Ammon's horn (tissue), 1 donor: ENCODE measurements at regions not wholly inside any gene's neighbourhood (a gene's known extent, or its start where the extent isn't known, plus 50 kb on each side); places are given as distances from the start of the nearest gene placed in this dataset.
A peak's percentile ranks its signal among the peaks of the same experiment; 100 is the strongest.
"Not testable (repeated sequence)": the region's sequence is repeated elsewhere in the genome, so short reads cannot be mapped to it uniquely, and the experiment has no call there.

ENCODE experiments used
- DNase-seq: peaks from one replicate; pipeline ENCODE4 v3.0.0-alpha.2; 2016; ENCODE audit warnings: low spot score

DNA sequence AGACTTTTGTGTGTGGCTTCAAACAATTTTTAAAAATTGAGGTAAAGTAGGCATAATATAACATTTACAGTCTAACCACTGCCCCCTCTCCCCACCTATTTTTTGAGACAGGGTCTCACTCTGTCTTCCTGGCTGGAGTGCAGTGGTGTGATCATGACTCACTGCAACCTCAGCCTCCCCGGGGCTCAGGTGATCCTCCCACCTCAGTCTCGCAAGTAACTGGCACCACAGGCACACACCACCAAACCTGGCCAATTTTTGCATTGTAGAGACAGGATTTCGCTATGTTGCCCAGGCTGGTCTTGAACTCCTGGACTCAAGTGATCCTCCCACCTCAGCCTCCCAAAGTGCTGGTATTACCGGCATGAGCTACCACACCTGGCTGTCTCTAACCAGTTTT is 161.8 kb downstream of the GOSR1 start:
- not testable (repeated sequence) for DNase-seq

DNA sequence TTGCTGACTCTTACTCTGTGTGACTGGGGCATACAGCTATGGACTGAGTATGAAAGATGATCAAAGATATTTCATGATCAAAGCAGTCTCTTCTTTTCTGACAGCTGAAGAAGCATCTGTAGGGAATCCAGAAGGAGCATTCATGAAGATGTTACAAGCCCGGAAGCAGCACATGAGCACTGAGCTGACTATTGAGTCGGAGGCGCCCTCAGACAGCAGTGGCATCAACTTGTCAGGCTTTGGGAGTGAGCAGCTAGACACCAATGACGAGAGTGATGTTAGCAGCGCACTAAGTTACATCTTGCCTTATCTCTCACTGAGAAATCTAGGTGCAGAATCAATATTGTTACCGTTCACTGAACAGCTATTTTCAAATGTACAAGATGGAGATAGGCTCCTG is 154.4 kb downstream of the GOSR1 start:
- DNase-seq, result not testable (repeated sequence)

DNA sequence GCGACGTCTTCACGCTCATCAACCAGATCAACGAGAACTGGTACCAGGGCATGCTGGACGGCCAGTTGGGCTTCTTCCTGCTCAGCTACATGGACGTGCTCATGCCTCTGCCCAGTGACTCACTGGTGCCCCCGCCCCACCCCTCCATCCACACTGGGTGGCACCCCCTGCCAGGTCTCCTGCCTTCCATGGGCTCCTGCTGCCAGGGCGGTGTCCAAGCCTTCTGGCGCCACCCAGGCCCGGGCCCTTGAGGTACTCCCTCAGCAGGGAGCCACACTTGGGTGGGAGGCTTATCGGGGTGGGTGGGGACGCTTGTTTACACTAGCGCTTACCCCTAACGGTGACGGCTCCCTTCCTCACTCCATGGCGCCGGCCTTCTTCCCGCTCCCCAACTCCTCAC is 148.2 kb downstream of the GOSR1 start:
- not testable (repeated sequence) for DNase-seq

DNA sequence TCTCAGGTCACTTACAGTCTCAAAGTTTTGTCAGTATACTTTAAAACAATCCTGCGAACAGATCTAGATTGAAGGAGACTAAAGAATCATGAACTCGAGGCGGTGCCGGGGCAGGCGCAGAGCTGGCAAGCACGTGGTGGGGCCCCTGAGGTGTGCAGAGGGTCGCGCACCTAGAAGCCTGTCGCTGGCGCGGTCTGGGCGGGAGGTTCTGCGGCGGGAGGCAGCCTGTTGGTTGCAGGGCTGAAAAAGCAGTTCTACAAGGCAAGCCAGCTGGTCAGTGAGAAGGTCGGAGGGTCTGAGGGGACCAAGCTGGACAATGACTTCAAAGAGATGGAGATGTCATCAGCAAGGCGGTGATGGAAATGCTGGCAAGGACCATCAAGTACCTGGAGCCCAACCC is 147.0 kb downstream of the GOSR1 start:
- DNase-seq, result not testable (repeated sequence)

DNA sequence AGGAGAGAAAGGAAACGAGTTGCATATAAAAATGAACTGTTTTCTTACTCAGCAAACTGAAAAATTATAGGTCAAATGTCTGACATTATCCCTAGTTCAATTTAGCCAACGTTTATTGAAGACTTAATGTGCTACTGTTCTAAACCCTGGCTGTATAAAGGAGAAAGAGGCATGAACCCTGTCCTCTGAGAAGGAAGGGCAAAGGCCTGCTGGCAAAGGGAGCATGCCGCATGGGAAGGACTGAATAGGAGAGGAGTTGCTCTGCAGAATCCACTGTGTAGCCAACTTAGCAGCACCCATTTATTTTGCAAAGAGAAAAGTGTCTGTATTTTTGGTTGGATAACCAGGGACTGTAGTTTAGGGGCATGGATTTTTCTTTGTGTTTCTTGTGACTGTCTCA is 132.5 kb downstream of the GOSR1 start:
- not testable (repeated sequence) for DNase-seq

DNA sequence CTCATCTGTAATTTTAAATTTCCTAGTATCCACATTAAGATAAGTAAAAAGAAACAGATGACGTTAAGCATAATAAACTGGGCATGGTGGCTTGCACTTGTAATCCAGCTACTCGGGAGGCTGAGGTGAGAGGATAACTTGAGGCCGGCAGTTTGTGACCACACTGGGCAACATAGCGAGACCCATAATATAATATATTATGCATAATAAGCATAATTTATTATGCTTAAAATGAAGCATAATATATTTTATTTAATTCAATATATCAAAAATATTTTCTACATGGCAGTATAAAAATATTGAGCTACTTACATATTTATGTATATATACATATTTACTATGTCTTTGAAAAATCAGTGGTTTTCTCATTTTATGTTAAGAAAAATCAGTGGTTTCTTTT is 128.3 kb downstream of the GOSR1 start:
- no peak for DNase-seq

DNA sequence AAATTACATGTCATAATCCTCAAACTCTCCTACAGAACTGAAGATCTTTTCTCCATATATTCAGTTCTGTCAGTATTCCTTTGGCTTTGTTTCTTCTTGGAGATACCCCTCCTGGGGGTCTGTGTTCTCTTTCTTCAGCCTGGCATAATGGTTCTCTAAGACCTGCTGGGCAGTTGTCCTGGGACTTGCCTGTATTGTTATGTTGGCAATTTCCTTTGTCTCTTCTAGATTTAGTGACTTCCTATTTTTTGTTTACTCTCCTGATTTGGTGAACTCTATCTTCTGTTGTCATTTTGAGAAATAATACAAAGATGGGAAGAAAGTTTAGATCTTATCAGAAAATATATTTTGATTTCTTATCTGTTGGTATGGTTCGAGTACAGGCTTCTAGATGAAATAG is 127.8 kb downstream of the GOSR1 start:
- DNase-seq, result no peak

DNA sequence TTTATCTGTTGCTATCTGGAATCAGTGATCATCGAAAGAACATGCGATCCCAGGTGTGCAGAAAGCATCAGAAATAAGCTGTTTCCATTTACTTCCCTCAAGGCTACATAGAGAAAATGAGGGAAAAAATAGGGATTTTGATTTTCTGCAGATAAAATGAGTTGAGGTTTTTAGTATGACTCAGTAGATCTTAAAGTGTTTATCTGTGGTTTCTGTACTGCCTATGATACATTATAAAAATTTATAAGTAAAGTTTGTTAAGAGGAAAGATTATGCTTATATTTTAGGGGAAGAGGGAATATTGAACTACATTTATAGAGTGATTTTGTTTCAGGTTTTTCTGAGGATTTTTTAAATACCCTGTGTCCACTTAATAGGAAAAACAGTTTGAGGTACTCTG is 125.2 kb downstream of the GOSR1 start:
- DNase-seq, result not testable (repeated sequence)

DNA sequence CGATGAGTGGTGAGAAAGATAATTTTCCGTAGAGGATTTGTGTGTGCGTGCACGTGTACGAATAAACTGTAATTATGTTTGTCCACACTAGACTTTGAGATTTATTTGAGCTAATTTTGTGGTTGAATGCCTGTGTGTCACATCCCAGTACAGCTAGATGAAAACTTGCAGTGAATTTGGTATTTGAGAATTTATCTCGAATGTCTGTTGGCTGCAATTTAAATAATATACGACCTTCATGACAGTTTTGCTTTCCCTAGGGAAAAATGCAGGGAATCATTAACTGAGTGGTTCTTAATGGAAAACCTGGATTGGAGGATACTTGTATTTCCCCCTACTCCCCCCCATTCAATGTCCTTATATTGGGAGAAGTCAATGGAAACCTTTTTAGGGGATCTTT is 124.8 kb downstream of the GOSR1 start:
- DNase-seq, result not testable (repeated sequence)

DNA sequence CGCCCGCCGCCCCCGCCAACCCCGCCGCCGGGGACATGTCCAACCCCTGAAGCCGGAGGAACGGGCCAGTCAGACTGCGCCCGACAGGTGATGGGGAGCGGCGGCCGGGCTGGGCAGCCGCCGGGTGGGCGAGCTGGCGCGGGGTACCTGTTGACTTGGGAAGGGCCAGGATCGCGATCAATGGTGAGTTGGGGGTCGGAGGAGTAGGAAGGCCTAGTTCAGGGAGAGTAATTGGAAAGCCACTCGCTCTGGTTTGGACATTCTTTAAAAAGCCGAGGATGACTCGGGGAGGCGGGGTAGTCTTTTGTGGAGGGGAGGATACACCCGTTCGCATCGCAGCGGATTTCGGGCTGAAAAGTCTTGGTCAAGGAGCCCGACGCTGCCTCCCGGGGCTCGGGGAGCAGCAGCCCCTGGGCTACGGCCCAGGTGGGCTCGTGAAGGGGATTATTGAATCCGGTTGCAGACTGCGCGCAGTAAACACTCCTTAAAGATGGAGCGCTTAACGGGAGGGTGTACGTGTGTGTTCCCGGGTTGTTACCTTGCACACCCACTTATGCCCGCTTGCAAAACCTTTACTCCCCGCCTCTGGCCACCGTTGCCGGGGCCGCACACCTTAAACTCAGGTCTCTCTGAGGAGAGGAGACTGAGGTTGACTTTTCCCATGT is 123.8 kb downstream of the GOSR1 start:
- DNase-seq, result peak; percentile 21

DNA sequence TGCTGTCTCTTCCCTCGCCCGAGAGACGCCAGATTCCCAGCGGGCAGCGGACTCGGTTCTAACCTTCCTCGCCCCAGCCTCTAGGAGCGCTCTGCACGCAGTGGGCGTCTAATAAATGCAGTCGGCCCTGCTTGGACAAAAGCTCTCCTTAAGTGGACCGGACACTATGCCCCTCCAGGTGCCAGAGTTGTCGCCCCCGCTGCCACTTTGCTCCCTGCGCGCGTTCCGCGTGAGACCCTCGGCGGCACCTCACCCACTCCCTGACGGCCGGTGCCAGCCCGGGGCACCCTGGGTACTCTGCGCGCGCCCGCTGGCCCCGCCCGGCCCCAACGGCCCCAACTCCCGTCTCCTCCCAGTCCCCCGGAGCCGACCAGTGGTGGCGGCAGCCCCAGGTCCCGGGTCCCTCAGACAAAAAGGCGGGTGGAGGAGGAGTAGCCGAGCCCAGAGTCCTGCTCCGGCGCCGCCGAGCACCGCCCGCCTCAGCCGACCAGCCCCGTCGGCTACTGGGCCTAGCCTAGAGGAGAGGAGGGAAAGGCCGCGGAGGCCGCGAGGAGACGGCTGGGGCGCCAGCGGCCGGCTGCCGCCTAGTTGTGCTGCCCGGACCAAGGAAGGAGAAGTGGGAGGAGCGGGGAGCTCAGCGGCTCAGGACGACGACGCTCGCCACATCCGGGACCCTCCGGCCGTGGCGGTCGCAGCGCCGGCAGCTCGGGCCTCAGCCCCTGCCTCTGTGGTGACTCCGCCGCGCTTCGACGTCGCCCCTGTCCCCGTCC is 123.0 kb downstream of the GOSR1 start:
- peak; percentile 76 for DNase-seq

DNA sequence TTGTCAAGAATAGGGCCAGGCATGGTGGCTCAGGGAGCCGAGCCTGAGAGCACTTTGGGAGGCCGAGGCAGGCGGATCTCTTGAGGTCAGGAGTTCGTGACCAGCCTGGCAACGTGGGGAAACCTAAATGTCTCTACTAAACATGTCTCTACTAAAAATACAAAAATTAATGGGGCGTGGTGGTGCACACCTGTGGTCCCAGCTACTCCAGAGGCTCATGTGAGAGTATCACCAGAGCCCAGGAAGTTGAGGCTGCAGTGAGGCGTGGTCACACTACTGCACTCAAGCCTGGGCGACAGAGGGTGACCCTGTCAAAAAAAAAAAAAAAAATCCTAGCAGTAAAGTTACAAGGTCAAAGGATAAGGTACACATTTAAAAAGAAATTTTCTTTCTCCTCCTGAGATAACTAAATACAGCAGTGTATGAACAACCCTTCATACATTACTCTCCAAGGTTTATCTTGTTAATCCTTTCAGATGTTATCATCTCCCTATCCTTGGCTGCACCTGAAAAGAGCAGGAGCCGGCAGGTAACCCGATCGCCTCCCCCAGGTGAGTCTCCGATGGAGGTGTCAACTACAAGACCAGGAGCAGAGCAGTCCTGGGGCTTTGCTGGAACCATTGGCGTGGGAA is 122.3 kb downstream of the GOSR1 start:
- no peak for DNase-seq

DNA sequence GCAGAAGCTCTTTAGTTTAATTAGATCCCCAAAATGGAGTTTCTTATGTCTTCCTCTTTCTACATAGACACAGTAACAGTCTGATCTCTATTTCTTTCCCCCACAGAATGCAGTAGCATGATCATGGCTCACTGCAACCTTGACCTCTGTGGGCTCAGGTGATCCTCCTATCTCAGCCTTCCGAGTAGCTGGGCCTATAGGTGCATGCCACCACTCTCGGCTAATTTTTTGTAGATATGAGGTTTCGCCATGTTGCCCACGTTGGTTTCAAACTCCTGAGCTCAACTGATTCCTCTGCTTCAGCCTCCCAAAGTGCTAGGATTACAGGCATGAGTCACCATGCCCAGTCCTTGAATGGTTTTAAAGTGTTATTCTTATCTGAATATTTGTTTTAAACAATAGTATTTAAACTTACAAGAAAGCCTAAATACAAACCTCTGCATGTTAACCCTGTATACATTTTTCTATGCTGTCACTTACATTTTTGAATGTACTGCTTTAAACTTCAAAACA is 120.6 kb downstream of the GOSR1 start:
- DNase-seq, result no peak

DNA sequence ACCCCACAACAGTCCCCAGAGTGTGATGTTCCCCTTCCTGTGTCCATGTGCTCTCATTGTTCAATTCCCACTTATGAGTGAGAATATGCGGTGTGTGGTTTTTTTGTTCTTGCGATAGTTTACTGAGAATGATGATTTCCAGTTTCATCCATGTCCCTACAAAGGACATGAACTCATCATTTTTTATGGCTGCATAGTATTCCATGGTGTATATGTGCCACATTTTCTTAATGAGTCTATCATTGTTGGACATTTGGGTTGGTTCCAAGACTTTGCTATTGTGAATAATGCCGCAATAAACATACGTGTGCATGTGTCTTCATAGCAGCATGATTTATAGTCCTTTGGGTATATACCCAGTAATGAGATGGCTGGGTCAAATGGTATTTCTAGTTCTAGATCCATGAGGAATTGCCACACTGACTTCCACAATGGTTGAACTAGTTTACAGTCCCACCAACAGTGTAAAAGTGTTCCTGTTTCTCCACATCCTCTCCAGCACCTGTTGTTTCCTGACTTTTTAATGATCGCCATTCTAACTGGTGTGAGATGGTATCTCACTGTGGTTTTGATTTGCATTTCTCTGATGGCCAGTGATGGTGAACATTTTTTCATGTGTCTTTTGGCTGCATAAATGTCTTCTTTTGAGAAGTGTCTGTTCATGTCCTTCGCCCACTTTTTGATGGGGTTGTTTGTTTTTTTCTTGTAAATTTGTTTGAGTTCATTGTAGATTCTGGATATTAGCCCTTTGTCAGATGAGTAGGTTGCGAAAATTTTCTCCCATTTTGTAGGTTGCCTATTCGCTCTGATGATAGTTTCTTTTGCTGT is 120.0 kb downstream of the GOSR1 start:
- DNase-seq, result not testable (repeated sequence)

DNA sequence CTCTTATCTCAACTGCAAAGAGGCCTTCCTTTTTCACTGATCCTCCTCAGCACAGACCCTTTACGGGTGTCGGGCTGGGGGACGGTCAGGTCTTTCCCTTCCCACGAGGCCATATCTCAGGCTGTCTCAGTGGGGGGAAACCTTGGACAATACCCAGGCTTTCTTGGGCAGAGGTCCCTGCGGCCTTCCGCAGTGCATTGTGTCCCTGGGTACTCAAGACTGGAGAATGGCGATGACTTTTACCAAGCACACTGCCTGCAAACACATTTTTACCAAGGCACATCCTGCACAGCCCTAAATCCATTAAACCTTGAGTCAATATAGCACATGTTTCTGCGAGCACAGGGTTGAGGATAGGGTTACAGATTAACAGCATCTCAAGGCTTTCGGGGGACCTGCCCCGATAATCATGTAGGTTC is 117.8 kb downstream of the GOSR1 start:
- not testable (repeated sequence) for DNase-seq

DNA sequence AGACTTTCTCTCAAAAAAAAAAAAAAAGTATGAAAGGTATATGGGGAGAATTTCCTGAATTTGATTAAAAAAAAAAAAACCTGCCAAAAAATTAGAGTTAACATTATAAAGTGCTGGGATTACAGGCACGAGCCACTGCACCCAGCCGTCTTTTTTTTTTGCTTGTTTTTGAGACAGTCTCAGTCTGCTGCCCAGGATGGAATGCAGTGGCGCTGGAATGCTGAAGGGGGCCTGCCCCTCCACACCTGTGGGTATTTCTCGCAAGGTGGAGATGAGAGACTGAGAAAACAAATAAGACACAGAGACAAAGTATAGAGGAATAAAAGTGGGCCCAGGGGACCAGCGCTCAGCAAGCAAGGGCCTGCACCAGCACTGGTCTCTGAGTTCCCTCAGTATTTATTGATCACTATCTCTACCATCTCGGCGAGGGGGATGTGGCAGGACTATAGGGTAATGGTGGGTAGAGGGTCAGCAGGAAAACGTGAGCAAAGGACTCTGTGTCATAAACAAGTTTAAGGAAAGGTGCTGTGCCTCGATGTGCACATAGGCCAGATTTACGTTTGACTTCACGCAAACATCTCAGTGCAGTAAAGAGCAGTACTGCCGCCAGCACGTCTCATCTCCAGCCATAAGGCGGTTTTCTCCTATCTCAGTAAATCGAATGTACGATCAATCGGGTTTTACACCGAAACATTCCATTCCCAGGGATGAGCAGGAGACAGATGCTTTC is 117.2 kb downstream of the GOSR1 start:
- DNase-seq, result no peak

DNA sequence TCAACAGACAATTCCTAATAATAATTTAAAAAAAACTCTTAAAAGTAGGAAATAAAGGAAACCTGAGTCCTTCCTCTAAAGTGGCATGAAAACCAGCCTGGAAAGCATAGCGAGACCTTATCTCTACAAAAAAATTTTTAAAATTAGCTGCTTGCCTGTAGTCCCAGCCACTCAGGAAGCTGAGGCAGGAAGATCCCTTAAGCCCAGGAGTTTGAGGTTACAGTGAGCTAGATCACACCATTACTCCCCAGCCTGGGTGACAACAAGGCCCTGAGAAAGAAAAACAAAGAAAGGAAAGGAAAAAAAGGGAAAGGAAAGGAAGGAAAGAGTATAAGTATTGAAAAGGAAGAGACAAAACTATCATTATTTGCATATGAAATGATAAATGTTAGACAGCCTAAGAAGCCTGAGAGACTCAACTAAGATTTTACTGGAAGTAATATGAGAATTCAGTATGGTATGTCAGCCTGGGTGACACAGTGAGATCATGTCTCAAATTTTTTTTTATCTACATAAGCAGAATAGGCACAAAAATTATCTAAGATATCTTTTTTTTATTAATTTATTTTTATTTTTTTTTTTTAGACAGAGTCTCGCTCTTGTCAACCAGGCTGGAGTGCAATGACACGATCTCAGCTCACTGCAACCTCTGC is 113.0 kb downstream of the GOSR1 start:
- DNase-seq, result no peak

DNA sequence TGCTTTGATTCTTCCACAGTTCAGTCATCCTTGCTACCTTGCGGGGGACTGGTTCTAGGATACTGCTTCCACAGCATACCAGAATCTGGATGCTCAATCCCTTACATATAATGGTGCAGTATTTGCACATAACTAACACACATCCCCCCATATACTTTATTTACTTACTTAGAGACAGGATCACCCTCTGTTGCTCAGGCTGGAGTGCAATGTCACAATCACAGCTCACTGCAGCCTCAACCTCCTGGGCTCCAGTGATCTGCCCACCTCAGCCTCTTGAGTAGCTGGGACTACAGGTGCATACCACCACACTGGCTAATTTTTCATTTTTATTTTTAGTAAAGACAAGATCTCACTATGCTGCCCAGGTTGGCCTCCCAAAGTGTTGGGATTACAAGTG is 112.2 kb downstream of the GOSR1 start:
- no peak for DNase-seq

DNA sequence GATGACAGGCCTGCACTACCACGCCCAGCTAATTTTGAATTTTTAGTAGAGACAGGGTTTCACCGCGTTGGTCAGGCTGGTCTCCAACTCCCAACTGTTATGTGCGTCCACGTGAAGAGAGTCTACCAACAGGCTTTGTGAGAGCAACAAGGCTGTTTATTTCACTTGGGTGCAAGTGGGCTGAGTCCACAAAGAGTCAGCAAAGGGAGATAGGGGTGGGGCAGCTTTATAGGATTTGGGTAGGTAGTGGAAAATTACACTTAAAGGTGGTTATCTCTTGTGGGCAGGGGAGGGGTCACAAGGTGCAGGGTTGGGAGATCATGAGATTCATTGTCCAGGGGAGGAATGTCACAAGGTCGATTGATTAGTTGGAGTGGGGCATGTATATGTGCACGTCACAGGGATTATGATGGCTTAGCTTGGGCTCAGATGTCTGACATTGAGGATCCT is 111.6 kb downstream of the GOSR1 start:
- no peak for DNase-seq

DNA sequence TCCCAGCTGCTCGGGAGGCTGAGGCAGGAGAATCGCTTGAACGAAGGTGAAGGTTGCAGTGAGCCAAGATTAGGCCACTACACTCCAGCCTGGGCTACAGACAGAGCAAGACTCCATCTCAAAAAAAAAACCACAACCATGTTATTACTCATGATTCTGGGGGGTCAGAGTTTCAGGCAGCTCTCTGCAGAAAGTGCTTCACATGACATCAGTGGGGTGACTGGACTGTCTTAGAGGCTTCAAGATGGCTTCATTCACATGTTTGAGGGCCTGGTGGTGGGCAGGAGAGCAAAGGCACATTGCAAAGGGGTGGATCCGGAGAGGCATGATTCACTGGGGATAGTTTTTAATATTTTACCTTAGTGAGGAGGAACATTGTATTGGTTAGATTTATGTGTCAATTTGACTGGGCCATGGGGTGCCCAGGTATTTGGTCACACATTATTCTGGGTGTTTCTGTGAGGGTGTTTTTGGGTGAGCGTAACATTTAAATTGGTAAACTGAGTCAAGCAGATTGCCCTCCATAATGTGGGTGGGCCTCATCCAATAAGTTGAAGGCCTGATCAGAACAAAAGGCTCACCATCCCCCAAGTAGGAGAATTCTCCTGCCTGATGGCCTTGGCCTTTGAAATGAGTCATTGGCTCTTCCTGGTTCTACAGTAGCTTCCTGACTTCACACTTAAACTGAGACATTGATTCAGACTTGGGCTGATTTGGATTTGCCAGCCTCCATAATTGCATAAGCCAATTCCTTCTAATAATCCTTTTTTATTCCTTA is 109.8 kb downstream of the GOSR1 start:
- DNase-seq, result no peak
